T1000 (cell line): ENCODE measurements at regions not wholly inside any gene's neighbourhood (a gene's known extent, or its start where the extent isn't known, plus 50 kb on each side); places are given as distances from the start of the nearest gene placed in this dataset.

ENCODE experiments used
- DNase-seq: peaks from one replicate; lab custom pipeline; 2025; ENCODE audit warnings: mixed read lengths; lab: John Stamatoyannopoulos, UW

- DNase-seq: no peak
These were observed 53.1 kb upstream of the CACNA1E start for GRCh38 chr1:181430015-181430885.
